ENCODE measurements at regions not wholly inside any gene's neighbourhood (a gene's known extent, or its start where the extent isn't known, plus 50 kb on each side); places are given as distances from the start of the nearest gene placed in this dataset.

DNA sequence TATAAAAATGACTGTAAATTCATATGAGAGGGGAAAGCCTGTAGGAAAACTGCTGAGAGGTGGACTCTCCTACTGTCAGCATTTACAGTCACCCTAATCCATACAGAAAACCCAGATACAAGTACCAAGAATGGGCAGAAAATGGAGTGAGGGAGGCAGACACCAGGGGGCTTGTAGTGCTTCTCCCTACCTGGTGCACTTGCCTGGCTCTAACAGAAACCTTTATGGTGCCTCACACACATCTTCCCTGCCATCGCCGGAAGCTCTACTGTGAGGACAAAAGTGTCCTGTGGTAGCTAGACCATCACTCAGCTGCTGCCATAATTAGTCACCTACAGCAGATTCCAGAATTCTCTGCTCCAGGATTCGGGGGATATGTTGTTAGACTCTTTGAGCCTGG, 441.3 kb downstream of the TFAP2B start:
- Histone ChIP-seq H3K27ac (no peak overlapping the region), H4K20me1 (no peaks in the 10 kb centered on the region), H3K27me3 (no peaks in the 10 kb centered on the region), H3K4me2 (no peak overlapping the region), H3K4me1 (no peaks in the 10 kb centered on the region), H3K9me3 (no peaks in the 10 kb centered on the region), H3K36me3 (no peaks in the 10 kb centered on the region), H3K9ac (no peak overlapping the region), H3K4me3 (no peak overlapping the region)
- TF ChIP-seq Cebpa-rat (IDR thresholded peaks at IDR 0.05), result no peak

DNA sequence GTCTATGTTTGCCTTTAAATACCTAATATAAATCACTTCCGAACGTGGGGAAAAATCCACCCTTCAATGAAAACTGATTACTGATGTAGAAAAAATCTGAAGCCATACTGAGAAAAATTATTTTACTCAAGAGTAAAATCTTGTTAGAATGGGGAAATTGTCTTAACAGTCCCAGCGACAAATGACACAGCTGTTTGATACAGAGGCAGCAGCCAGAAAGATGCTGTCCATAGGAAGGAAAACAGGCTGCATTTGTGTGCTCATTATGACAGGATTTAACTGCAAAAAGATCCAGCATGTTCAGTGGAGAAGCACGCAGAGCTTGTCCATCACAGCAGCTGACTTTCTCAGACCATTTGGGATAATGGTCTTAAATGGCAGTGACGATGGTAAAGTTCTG, 443.0 kb downstream of the TFAP2B start:
- no peaks in the 10 kb centered on the region for H3K36me3 ChIP-seq
- no peaks in the 10 kb centered on the region for H4K20me1 ChIP-seq
- no peaks in the 10 kb centered on the region for H3K27me3 ChIP-seq
- no peak overlapping the region for H3K27ac ChIP-seq
- H3K9me3 ChIP-seq, result no peaks in the 10 kb centered on the region
- no peaks in the 10 kb centered on the region for H3K4me1 ChIP-seq
- no peak for TF ChIP-seq Cebpa-rat (IDR thresholded peaks at IDR 0.05)
- H3K4me2 ChIP-seq, result no peak overlapping the region
- no peak overlapping the region for H3K4me3 ChIP-seq
- no peak overlapping the region for H3K9ac ChIP-seq

DNA sequence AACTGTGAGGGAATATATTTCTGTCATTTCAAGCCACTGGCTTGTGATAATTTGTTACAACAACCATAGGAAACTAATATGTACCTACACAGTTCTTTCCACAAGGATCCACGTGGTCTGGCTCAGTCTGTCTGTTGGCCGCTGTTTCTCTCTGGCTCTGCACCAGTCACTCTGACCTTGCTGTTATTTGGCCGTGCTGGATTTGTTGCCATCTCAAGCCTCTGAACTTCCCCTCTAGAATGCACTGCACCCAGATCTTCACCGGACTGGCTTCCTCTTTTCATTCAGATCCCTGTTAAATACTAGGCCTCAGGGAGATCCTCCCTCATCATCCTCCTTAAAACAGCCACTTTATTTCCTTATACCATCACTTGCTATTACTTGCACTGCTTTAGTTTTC, 446.8 kb downstream of the TFAP2B start:
- Histone ChIP-seq H3K9ac (no peak overlapping the region), H3K4me3 (no peak overlapping the region), H3K36me3 (no peaks in the 10 kb centered on the region), H3K4me2 (no peak overlapping the region), H3K27ac (no peak overlapping the region), H4K20me1 (no peaks in the 10 kb centered on the region), H3K4me1 (no peaks in the 10 kb centered on the region), H3K27me3 (no peaks in the 10 kb centered on the region), H3K9me3 (no peaks in the 10 kb centered on the region)
- no peak for TF ChIP-seq Cebpa-rat (IDR thresholded peaks at IDR 0.05)

GRCh38 chr6:51266604-51267003, 447.9 kb downstream of the TFAP2B start:
- no peaks in the 10 kb centered on the region for H4K20me1 ChIP-seq
- H3K27ac ChIP-seq, result no peak overlapping the region
- no peak for TF ChIP-seq Cebpa-rat (IDR thresholded peaks at IDR 0.05)
- H3K9ac ChIP-seq, result no peak overlapping the region
- H3K4me2 ChIP-seq, result no peak overlapping the region
- no peaks in the 10 kb centered on the region for H3K27me3 ChIP-seq
- no peaks in the 10 kb centered on the region for H3K9me3 ChIP-seq
- H3K4me1 ChIP-seq, result no peaks in the 10 kb centered on the region
- H3K4me3 ChIP-seq, result no peak overlapping the region
- no peaks in the 10 kb centered on the region for H3K36me3 ChIP-seq

DNA sequence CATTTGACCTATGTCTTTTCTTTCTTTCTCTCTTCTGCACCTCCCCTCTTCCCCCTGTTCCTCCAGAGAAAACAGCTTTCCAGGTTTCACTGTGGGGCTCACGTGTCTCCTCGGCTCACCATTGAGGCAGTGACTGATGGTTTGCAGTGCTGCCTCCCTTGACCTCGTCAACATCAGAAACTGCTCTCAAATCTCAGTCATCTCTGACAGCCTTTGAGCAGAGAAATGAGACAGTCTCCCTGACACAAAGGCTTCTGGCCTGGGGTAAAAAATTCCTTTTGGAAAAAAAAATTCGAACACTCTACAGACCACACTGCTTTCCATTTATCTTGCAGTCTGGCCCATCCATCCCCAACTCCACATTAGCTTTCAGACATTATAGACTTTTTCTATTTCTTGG, 450.0 kb downstream of the TFAP2B start:
- no peak for TF ChIP-seq Cebpa-rat (IDR thresholded peaks at IDR 0.05)
- H3K9me3 ChIP-seq, result no peaks in the 10 kb centered on the region
- no peak overlapping the region for H3K4me3 ChIP-seq
- H3K4me1 ChIP-seq, result no peaks in the 10 kb centered on the region
- no peaks in the 10 kb centered on the region for H3K36me3 ChIP-seq
- H3K4me2 ChIP-seq, result no peak overlapping the region
- no peak overlapping the region for H3K9ac ChIP-seq
- no peak overlapping the region for H3K27ac ChIP-seq
- no peaks in the 10 kb centered on the region for H3K27me3 ChIP-seq
- H4K20me1 ChIP-seq, result no peaks in the 10 kb centered on the region

DNA sequence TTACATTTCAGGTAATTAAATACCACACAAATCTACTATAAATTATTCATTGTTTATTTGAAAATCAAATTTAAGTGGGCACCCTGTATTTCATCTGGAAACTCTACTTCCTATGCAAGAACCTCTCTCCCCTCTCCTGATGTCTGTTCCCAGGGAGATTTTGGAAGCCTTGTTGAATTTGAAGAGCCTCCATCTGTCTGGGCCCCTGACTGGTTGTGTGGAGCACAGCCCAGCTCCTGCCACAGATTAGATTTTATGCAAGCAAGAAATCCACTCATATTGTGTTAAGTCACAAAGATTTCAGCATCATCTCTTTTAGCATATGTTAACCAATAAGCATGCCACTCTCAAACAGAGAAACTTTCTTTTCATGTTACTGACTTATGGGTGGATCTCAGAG, 451.2 kb downstream of the TFAP2B start:
- Histone ChIP-seq H4K20me1 (no peaks in the 10 kb centered on the region), H3K9me3 (no peaks in the 10 kb centered on the region), H3K36me3 (no peaks in the 10 kb centered on the region), H3K4me2 (no peak overlapping the region), H3K4me3 (no peak overlapping the region), H3K9ac (no peak overlapping the region), H3K4me1 (no peaks in the 10 kb centered on the region), H3K27me3 (no peaks in the 10 kb centered on the region), H3K27ac (no peak overlapping the region)
- TF ChIP-seq Cebpa-rat (IDR thresholded peaks at IDR 0.05), result no peak

DNA sequence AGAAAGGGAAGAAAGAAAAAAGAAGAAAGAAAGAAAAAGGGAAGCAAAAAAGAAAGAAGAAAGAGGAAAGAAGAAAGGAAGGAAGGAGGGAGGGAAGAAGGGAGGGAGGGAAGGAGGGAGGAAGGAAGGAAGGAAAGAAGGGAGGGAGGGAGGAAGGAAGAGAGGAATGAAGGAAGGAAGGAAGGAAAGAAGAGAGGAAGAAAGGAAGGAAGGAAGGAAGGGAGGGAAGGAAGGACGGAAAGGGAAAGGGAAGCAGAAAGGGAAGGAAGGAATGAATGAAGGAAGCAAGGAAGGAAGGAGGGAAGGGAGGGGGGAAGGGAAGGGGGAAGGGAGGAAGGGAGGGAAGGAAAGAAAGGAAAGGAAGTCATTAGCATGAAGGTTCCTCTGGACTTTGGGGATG, 452.9 kb downstream of the TFAP2B start:
- Histone ChIP-seq H4K20me1 (no peaks in the 10 kb centered on the region), H3K27ac (no peak overlapping the region), H3K4me1 (no peaks in the 10 kb centered on the region), H3K9ac (no peak overlapping the region), H3K27me3 (no peaks in the 10 kb centered on the region), H3K36me3 (no peaks in the 10 kb centered on the region), H3K4me3 (no peak overlapping the region), H3K4me2 (no peak overlapping the region), H3K9me3 (no peaks in the 10 kb centered on the region)
- TF ChIP-seq Cebpa-rat (IDR thresholded peaks at IDR 0.05), result no peak

DNA sequence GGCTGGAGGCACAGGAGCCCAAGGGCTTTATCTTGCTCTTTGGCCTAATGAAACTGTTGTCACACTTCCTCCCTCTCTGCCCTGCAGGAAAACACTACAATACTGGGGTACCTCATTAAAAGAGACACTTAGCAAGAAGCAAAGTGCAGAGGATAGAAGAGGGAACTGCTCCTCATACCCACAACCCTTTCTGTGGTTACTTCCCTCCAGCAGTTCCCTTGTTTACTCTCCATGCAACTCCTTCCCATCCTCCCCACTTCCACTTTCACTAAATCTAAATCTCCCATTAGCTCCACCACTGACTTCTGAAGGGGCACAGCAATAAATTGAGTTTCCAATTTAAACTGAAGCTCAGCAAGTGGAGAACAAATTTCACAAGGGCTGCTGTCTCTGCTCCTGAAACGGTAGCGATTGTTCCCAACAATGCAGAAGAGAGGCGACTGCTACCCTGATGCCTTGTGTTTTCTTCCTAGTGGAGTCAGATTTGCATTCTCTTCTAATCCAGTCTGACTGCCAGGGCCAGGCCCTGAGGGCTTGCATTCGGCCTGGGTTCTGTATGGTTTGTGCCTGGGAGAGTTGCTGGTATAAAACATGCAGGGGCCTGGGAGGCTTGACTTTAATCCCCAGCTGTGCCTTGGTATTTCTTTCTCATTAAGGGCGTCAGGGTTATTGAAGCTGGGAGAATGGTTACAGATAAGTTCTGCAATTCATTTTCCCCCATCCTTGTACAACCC, 454.7 kb downstream of the TFAP2B start:
- H3K36me3 ChIP-seq, result no peaks in the 10 kb centered on the region
- H3K27ac ChIP-seq, result no peak overlapping the region
- no peak overlapping the region for H3K4me2 ChIP-seq
- no peak for TF ChIP-seq Cebpa-rat (IDR thresholded peaks at IDR 0.05)
- H3K4me3 ChIP-seq, result no peak overlapping the region
- H3K4me1 ChIP-seq, result no peaks in the 10 kb centered on the region
- no peak overlapping the region for H3K9ac ChIP-seq
- no peaks in the 10 kb centered on the region for H3K27me3 ChIP-seq
- no peaks in the 10 kb centered on the region for H3K9me3 ChIP-seq
- no peaks in the 10 kb centered on the region for H4K20me1 ChIP-seq

DNA sequence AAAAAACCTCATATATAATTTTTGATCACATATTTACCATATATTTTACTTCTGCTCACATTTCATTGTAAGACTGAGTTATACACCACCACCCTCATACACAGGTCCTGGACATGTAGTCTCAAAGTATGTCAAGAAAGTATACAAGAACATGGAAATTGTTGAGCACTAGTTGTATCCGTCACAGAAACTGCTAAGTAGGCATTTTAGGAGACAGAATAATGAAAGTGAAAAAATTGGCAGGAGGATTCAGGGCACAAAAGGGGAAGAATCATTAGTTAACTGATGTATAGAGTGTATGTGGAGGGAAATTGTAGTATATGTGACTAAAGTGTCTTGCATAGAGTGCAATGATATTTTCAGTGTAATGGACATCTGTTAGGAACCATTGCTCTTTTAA, 458.8 kb downstream of the TFAP2B start:
- Histone ChIP-seq H3K4me1 (no peaks in the 10 kb centered on the region), H4K20me1 (no peaks in the 10 kb centered on the region), H3K9ac (no peak overlapping the region), H3K27me3 (no peaks in the 10 kb centered on the region), H3K4me2 (no peak overlapping the region), H3K4me3 (no peak overlapping the region), H3K27ac (no peak overlapping the region), H3K36me3 (no peaks in the 10 kb centered on the region), H3K9me3 (no peaks in the 10 kb centered on the region)
- no peak for TF ChIP-seq Cebpa-rat (IDR thresholded peaks at IDR 0.05)

- no peaks in the 10 kb centered on the region for H3K9me3 ChIP-seq
- no peaks in the 10 kb centered on the region for H3K4me1 ChIP-seq
Measured at GRCh38 chr6:51282026-51282425, 463.4 kb downstream of the TFAP2B start.

More at GRCh38 chr6:51282026-51282425, 463.4 kb downstream of the TFAP2B start:
- Histone ChIP-seq H3K27me3 (no peaks in the 10 kb centered on the region), H3K4me3 (no peak overlapping the region), H3K27ac (no peak overlapping the region), H4K20me1 (no peaks in the 10 kb centered on the region), H3K9ac (no peak overlapping the region), H3K36me3 (no peaks in the 10 kb centered on the region), H3K4me2 (no peak overlapping the region)
- TF ChIP-seq Cebpa-rat (IDR thresholded peaks at IDR 0.05), result no peak

All from BLaER1 (cell line).